ENCODE measurements at regions not wholly inside any gene's neighbourhood (a gene's known extent, or its start where the extent isn't known, plus 50 kb on each side); places are given as distances from the start of the nearest gene placed in this dataset.
"Not testable (repeated sequence)": the region's sequence is repeated elsewhere in the genome, so short reads cannot be mapped to it uniquely, and the experiment has no call there.

GRCh38 chr1:245067257-245067656 is 87.5 kb upstream of the KIF26B start:
- TF ChIP-seq CTCF (IDR thresholded peaks at IDR 0.05): no peak

GRCh38 chr1:245062741-245063305 is 92.0 kb upstream of the KIF26B start:
- TF ChIP-seq CTCF (IDR thresholded peaks at IDR 0.05): no peak
- no peak overlapping the region for H3K4me2 ChIP-seq (ENCODE audit: low read length)
- H3K4me1 ChIP-seq: no peaks in the 10 kb centered on the region
- H2AFZ ChIP-seq: no peak overlapping the region
- no peak overlapping the region for H3K9ac ChIP-seq
- H3K27ac ChIP-seq: no peak overlapping the region
- H3K36me3 ChIP-seq (ENCODE audit: control insufficient read depth, insufficient read depth, low read length): no peaks in the 10 kb centered on the region
- no peaks in the 10 kb centered on the region for H3K27me3 ChIP-seq (ENCODE audit: control insufficient read depth, insufficient read depth, low read length)
- H3K4me3 ChIP-seq (ENCODE audit: low read depth, low read length): no peak overlapping the region
- H3K79me2 ChIP-seq: no peaks in the 10 kb centered on the region
- no peaks in the 10 kb centered on the region for H3K9me3 ChIP-seq (ENCODE audit: control insufficient read depth, low read length)

More at GRCh38 chr1:245067257-245067656, 87.5 kb upstream of the KIF26B start:
- Histone ChIP-seq H3K9ac (no peak overlapping the region), H3K4me2 (ENCODE audit: low read length) (no peak overlapping the region), H3K4me3 (ENCODE audit: low read depth, low read length) (no peak overlapping the region), H3K4me1 (no peaks in the 10 kb centered on the region), H3K27me3 (ENCODE audit: control insufficient read depth, insufficient read depth, low read length) (no peaks in the 10 kb centered on the region), H3K36me3 (ENCODE audit: control insufficient read depth, insufficient read depth, low read length) (no peaks in the 10 kb centered on the region), H3K9me3 (ENCODE audit: control insufficient read depth, low read length) (no peaks in the 10 kb centered on the region), H3K79me2 (no peaks in the 10 kb centered on the region), H3K27ac (no peak overlapping the region), H2AFZ (no peak overlapping the region)

GRCh38 chr1:245061808-245062207 is 93.0 kb upstream of the KIF26B start:
- not testable (repeated sequence) for H3K9ac ChIP-seq; H3K4me2 ChIP-seq (ENCODE audit: low read length); H3K4me1 ChIP-seq; H3K79me2 ChIP-seq; H2AFZ ChIP-seq; H3K36me3 ChIP-seq (ENCODE audit: control insufficient read depth, insufficient read depth, low read length); H3K4me3 ChIP-seq (ENCODE audit: low read depth, low read length); H3K9me3 ChIP-seq (ENCODE audit: control insufficient read depth, low read length); H3K27ac ChIP-seq; H3K27me3 ChIP-seq (ENCODE audit: control insufficient read depth, insufficient read depth, low read length)

- H3K27ac ChIP-seq: no peak overlapping the region
- TF ChIP-seq CTCF (IDR thresholded peaks at IDR 0.05): no peak
- H3K79me2 ChIP-seq: no peaks in the 10 kb centered on the region
- H3K4me2 ChIP-seq (ENCODE audit: low read length): no peak overlapping the region
- no peaks in the 10 kb centered on the region for H3K36me3 ChIP-seq (ENCODE audit: control insufficient read depth, insufficient read depth, low read length)
- no peak overlapping the region for H3K4me3 ChIP-seq (ENCODE audit: low read depth, low read length)
- H3K4me1 ChIP-seq: no peaks in the 10 kb centered on the region
- no peak overlapping the region for H3K9ac ChIP-seq
- no peaks in the 10 kb centered on the region for H3K9me3 ChIP-seq (ENCODE audit: control insufficient read depth, low read length)
- no peaks in the 10 kb centered on the region for H3K27me3 ChIP-seq (ENCODE audit: control insufficient read depth, insufficient read depth, low read length)
- H2AFZ ChIP-seq: no peak overlapping the region
These were observed 94.0 kb upstream of the KIF26B start for GRCh38 chr1:245060684-245061374.

- H3K9me3 ChIP-seq (ENCODE audit: control insufficient read depth, low read length): no peaks in the 10 kb centered on the region
These were observed 94.9 kb upstream of the KIF26B start for GRCh38 chr1:245059806-245060424.

More at GRCh38 chr1:245059806-245060424, 94.9 kb upstream of the KIF26B start:
- Histone ChIP-seq H3K79me2 (no peaks in the 10 kb centered on the region), H3K4me2 (ENCODE audit: low read length) (no peak overlapping the region), H3K36me3 (ENCODE audit: control insufficient read depth, insufficient read depth, low read length) (no peaks in the 10 kb centered on the region), H3K4me1 (no peaks in the 10 kb centered on the region), H3K4me3 (ENCODE audit: low read depth, low read length) (no peak overlapping the region), H3K27me3 (ENCODE audit: control insufficient read depth, insufficient read depth, low read length) (no peaks in the 10 kb centered on the region), H3K9ac (no peak overlapping the region), H2AFZ (no peak overlapping the region), H3K27ac (no peak overlapping the region)
- TF ChIP-seq CTCF (IDR thresholded peaks at IDR 0.05): no peak

Data from parathyroid adenoma (tissue), 2 donors.